ENCODE measurements at regions not wholly inside any gene's neighbourhood (a gene's known extent, or its start where the extent isn't known, plus 50 kb on each side); places are given as distances from the start of the nearest gene placed in this dataset.

- no peak for DNase-seq (ENCODE audit: low read depth, low spot score)
These were observed 96.5 kb upstream of the VASH1 start for GRCh38 chr14:76664790-76665189.

GRCh38 chr14:76666746-76667145 lies 94.5 kb upstream of the VASH1 start:
- DNase-seq (ENCODE audit: low read depth, low spot score) = no peak

- DNase-seq (ENCODE audit: low read depth, low spot score) = no peak
These were observed 91.5 kb upstream of the VASH1 start for GRCh38 chr14:76669770-76670169.

- no peak for DNase-seq (ENCODE audit: low read depth, low spot score)
These were observed 89.1 kb upstream of the VASH1 start for GRCh38 chr14:76672123-76672522.

- DNase-seq (ENCODE audit: low read depth, low spot score) = no peak
These were observed 88.0 kb upstream of the VASH1 start for GRCh38 chr14:76673261-76673660.

- DNase-seq (ENCODE audit: low read depth, low spot score) = no peak
These were observed 86.2 kb upstream of the VASH1 start for GRCh38 chr14:76675046-76675445.

- DNase-seq (ENCODE audit: low read depth, low spot score) = no peak
These were observed 84.7 kb upstream of the VASH1 start for GRCh38 chr14:76676539-76676938.

GRCh38 chr14:76677534-76678145 lies 83.6 kb upstream of the VASH1 start:
- no peak for DNase-seq (ENCODE audit: low read depth, low spot score)

GRCh38 chr14:76678244-76678800 lies 82.9 kb upstream of the VASH1 start:
- DNase-seq (ENCODE audit: low read depth, low spot score) = no peak

- no peak for DNase-seq (ENCODE audit: low read depth, low spot score)
These were observed 78.9 kb upstream of the VASH1 start for GRCh38 chr14:76682367-76682766.

GRCh38 chr14:76686646-76687045 lies 74.6 kb upstream of the VASH1 start:
- no peak for DNase-seq (ENCODE audit: low read depth, low spot score)

GRCh38 chr14:76687611-76688382 lies 73.5 kb upstream of the VASH1 start:
- DNase-seq (ENCODE audit: low read depth, low spot score) = peak; percentile 51

- no peak for DNase-seq (ENCODE audit: low read depth, low spot score)
These were observed 72.9 kb upstream of the VASH1 start for GRCh38 chr14:76688383-76688671.

GRCh38 chr14:76690502-76691105 lies 70.7 kb upstream of the VASH1 start:
- DNase-seq (ENCODE audit: low read depth, low spot score) = no peak

GRCh38 chr14:76694106-76694505 lies 67.2 kb upstream of the VASH1 start:
- DNase-seq (ENCODE audit: low read depth, low spot score) = no peak

- DNase-seq (ENCODE audit: low read depth, low spot score) = no peak
These were observed 65.9 kb upstream of the VASH1 start for GRCh38 chr14:76695263-76695920.

GRCh38 chr14:76696361-76696760 lies 64.9 kb upstream of the VASH1 start:
- DNase-seq (ENCODE audit: low read depth, low spot score) = no peak

- no peak for DNase-seq (ENCODE audit: low read depth, low spot score)
These were observed 64.5 kb upstream of the VASH1 start for GRCh38 chr14:76696791-76697190.

GRCh38 chr14:76697246-76697905 lies 63.9 kb upstream of the VASH1 start:
- DNase-seq (ENCODE audit: low read depth, low spot score) = no peak

- DNase-seq (ENCODE audit: low read depth, low spot score) = no peak
These were observed 63.1 kb upstream of the VASH1 start for GRCh38 chr14:76698191-76698590.

GRCh38 chr14:76698631-76699030 lies 62.6 kb upstream of the VASH1 start:
- DNase-seq (ENCODE audit: low read depth, low spot score) = no peak

Measured in astrocyte of the hippocampus (primary cell).